ENCODE measurements at regions not wholly inside any gene's neighbourhood (a gene's known extent, or its start where the extent isn't known, plus 50 kb on each side); places are given as distances from the start of the nearest gene placed in this dataset.

- TF ChIP-seq CTCF (conservative IDR thresholded peaks at IDR 0.05) (no peak), ZFX (IDR thresholded peaks at IDR 0.05) (no peak)
Measured at GRCh38 chr2:22970991-22971390, 414.0 kb upstream of the KLHL29 start.

Measured in C4-2B (cell line).